NCI-H128 (cell line): ENCODE measurements at regions not wholly inside any gene's neighbourhood (a gene's known extent, or its start where the extent isn't known, plus 50 kb on each side); places are given as distances from the start of the nearest gene placed in this dataset.
"Not testable (repeated sequence)": the region's sequence is repeated elsewhere in the genome, so short reads cannot be mapped to it uniquely, and the experiment has no call there.

Experiments
- DNase-seq: peaks from one replicate; lab custom pipeline; 2025; ENCODE audit not compliant: unreplicated experiment; lab: John Stamatoyannopoulos, UW

- DNase-seq = no peak
Observed at GRCh38 chr12:83634726-83635267, 948.1 kb downstream of the TMTC2 start.

- no peak for DNase-seq
Observed at GRCh38 chr12:83630526-83630925, 943.8 kb downstream of the TMTC2 start.

- DNase-seq = no peak
Observed at GRCh38 chr12:83629931-83630330, 943.2 kb downstream of the TMTC2 start.

- DNase-seq = no peak
Observed at GRCh38 chr12:83622205-83622604, 935.5 kb downstream of the TMTC2 start.

GRCh38 chr12:83619973-83620372 lies 933.3 kb downstream of the TMTC2 start:
- DNase-seq = no peak

GRCh38 chr12:83615152-83615551 lies 928.4 kb downstream of the TMTC2 start:
- no peak for DNase-seq

- no peak for DNase-seq
Observed at GRCh38 chr12:83613586-83614110, 926.9 kb downstream of the TMTC2 start.

GRCh38 chr12:83603106-83603505 lies 916.4 kb downstream of the TMTC2 start:
- DNase-seq = no peak

- no peak for DNase-seq
Observed at GRCh38 chr12:83575326-83575725, 888.6 kb downstream of the TMTC2 start.

- no peak for DNase-seq
Observed at GRCh38 chr12:83574142-83574541, 887.4 kb downstream of the TMTC2 start.

- DNase-seq = no peak
Observed at GRCh38 chr12:83573671-83574070, 887.0 kb downstream of the TMTC2 start.

- DNase-seq = no peak
Observed at GRCh38 chr12:83559650-83560049, 872.9 kb downstream of the TMTC2 start.

- not testable (repeated sequence) for DNase-seq
Observed at GRCh38 chr12:83556040-83556439, 869.3 kb downstream of the TMTC2 start.

- no peak for DNase-seq
Observed at GRCh38 chr12:83541446-83541845, 854.7 kb downstream of the TMTC2 start.

- no peak for DNase-seq
Observed at GRCh38 chr12:83538361-83538965, 851.8 kb downstream of the TMTC2 start.

GRCh38 chr12:83537428-83538053 lies 850.8 kb downstream of the TMTC2 start:
- no peak for DNase-seq

- no peak for DNase-seq
Observed at GRCh38 chr12:83536496-83536895, 849.8 kb downstream of the TMTC2 start.

- DNase-seq = no peak
Observed at GRCh38 chr12:83528571-83528970, 841.9 kb downstream of the TMTC2 start.

GRCh38 chr12:83527810-83528209 lies 841.1 kb downstream of the TMTC2 start:
- DNase-seq = no peak

GRCh38 chr12:83515306-83516026 lies 828.8 kb downstream of the TMTC2 start:
- DNase-seq = no peak

GRCh38 chr12:83514372-83514771 lies 827.7 kb downstream of the TMTC2 start:
- DNase-seq = no peak

GRCh38 chr12:83506841-83507240 lies 820.1 kb downstream of the TMTC2 start:
- no peak for DNase-seq
